ENCODE measurements at regions not wholly inside any gene's neighbourhood (a gene's known extent, or its start where the extent isn't known, plus 50 kb on each side); places are given as distances from the start of the nearest gene placed in this dataset.
"Not testable (repeated sequence)": the region's sequence is repeated elsewhere in the genome, so short reads cannot be mapped to it uniquely, and the experiment has no call there.

GRCh38 chr10:111281516-111281915 lies 204.7 kb downstream of the ADRA2A start:
- Mint-ChIP-seq H3K4me3 (no peak overlapping the region), H3K27ac (no peak overlapping the region), H3K4me1 (ENCODE audit: low read depth) (no peaks in the 10 kb centered on the region), H3K9me3 (peaks cover 2% of the 10 kb centered on the region), H3K27me3 (ENCODE audit: low read depth) (peaks cover 5% of the 10 kb centered on the region), H3K36me3 (ENCODE audit: low read depth) (no peaks in the 10 kb centered on the region)
- CTCF ChIA-PET = no interaction called here
- DNase-seq = no peak
- intact Hi-C loops (cut with micrococcal nuclease) = no loop called here

GRCh38 chr10:111289461-111289860 lies 212.6 kb downstream of the ADRA2A start:
- CTCF ChIA-PET = interaction anchor here (0.6 to 0.7 kb wide), 2 partner anchors 55 to 365 kb away, joined by 3 read pairs; no protein-coding TSS in a partner anchor
- Mint-ChIP-seq H3K4me1 (ENCODE audit: low read depth) (no peaks in the 10 kb centered on the region), H3K27ac (no peak overlapping the region), H3K36me3 (ENCODE audit: low read depth) (no peaks in the 10 kb centered on the region), H3K9me3 (no peaks in the 10 kb centered on the region), H3K27me3 (ENCODE audit: low read depth) (no peaks in the 10 kb centered on the region), H3K4me3 (no peak overlapping the region)
- no peak for DNase-seq
- intact Hi-C loops (cut with micrococcal nuclease) = no loop called here

- no peak overlapping the region for H3K27ac Mint-ChIP-seq
- intact Hi-C loops (cut with micrococcal nuclease) = no loop called here
- no peaks in the 10 kb centered on the region for H3K36me3 Mint-ChIP-seq (ENCODE audit: low read depth)
- no peaks in the 10 kb centered on the region for H3K4me1 Mint-ChIP-seq (ENCODE audit: low read depth)
- CTCF ChIA-PET = no interaction called here
- no peak for DNase-seq
- H3K27me3 Mint-ChIP-seq (ENCODE audit: low read depth) = no peaks in the 10 kb centered on the region
- H3K4me3 Mint-ChIP-seq = no peak overlapping the region
- no peaks in the 10 kb centered on the region for H3K9me3 Mint-ChIP-seq
These were observed 213.8 kb downstream of the ADRA2A start for GRCh38 chr10:111290649-111291048.

DNA sequence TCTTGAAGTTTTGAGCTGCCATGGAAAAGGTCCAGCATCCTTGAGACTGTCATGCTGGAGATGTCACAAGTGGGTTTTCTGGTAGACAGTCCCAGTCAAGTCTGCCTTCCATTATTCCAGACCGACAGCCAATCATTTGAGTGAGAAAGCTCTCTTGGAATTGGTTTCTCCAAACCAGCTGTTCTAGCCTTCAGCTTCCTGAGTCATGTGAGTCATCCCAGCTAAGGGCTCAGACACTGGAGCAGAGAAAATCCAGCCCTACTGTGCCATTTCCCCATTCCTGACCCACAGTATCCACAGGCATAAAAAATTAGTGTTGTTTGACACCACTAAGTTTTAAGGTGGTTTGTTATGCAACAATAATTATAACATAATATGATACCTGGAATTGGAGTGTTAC lies 219.0 kb downstream of the ADRA2A start:
- no peak for DNase-seq
- intact Hi-C loops (cut with micrococcal nuclease) = no loop called here
- Mint-ChIP-seq H3K4me1 (ENCODE audit: low read depth) (no peaks in the 10 kb centered on the region), H3K36me3 (ENCODE audit: low read depth) (no peaks in the 10 kb centered on the region), H3K9me3 (no peaks in the 10 kb centered on the region), H3K4me3 (no peak overlapping the region), H3K27ac (no peak overlapping the region), H3K27me3 (ENCODE audit: low read depth) (peaks cover 23% of the 10 kb centered on the region)
- CTCF ChIA-PET = no interaction called here

- Mint-ChIP-seq H3K36me3 (ENCODE audit: low read depth) (no peaks in the 10 kb centered on the region), H3K27ac (no peak overlapping the region), H3K27me3 (ENCODE audit: low read depth) (peaks cover 27% of the 10 kb centered on the region), H3K4me1 (ENCODE audit: low read depth) (no peaks in the 10 kb centered on the region), H3K4me3 (no peak overlapping the region), H3K9me3 (no peaks in the 10 kb centered on the region)
- DNase-seq = no peak
- CTCF ChIA-PET = interaction anchor here (0.6 kb wide), 1 partner anchor 10 kb away, joined by 4 read pairs; no protein-coding TSS in a partner anchor
- intact Hi-C loops (cut with micrococcal nuclease) = no loop called here
These were observed 220.6 kb downstream of the ADRA2A start for GRCh38 chr10:111297351-111297848.

DNA sequence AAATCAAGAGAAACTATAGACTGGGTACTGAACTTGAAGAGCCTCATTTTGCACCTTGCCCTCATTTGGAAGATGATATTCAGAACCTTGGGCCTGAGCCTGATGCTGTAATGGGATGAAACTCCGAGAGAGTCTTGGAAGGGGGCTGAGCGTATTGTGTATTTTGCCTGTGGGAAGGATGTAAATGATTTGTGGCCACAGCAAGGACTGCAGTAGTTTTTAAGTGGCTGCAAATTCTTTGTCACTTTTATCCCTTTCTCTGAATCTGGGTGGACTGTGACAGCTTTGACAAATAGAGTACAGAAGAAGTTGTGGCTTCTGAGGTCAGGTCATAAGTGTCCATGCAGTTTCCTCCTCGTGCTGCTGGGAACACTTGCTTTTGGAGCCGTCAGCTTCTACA lies 221.2 kb downstream of the ADRA2A start:
- Mint-ChIP-seq H3K4me1 (ENCODE audit: low read depth) (no peaks in the 10 kb centered on the region), H3K27me3 (ENCODE audit: low read depth) (peaks cover 27% of the 10 kb centered on the region), H3K36me3 (ENCODE audit: low read depth) (no peaks in the 10 kb centered on the region), H3K4me3 (no peak overlapping the region), H3K27ac (no peak overlapping the region), H3K9me3 (no peaks in the 10 kb centered on the region)
- intact Hi-C loops (cut with micrococcal nuclease) = no loop called here
- no peak for DNase-seq
- CTCF ChIA-PET = no interaction called here

DNA sequence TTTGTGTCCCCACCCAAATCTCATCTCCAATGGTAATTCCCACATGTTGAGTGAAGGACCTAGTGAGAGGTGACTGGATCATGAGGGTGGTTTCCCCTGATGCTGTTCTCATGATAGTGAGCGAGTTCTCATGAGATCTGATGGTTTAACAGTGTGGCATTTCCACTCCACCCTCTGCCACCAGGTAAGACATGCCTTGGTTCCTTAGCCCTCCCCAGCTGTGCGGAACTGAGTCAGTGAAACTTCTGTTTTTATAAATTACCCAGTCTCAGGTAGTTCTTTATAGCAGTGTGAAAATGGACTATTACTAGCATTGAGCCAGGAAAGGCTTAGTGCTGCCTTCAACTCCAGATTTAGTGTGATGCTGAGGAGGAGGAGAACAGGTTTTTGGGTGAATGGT lies 222.2 kb downstream of the ADRA2A start:
- CTCF ChIA-PET = no interaction called here
- intact Hi-C loops (cut with micrococcal nuclease) = no loop called here
- DNase-seq = no peak
- peaks cover 27% of the 10 kb centered on the region for H3K27me3 Mint-ChIP-seq (ENCODE audit: low read depth)
- H3K36me3 Mint-ChIP-seq (ENCODE audit: low read depth) = no peaks in the 10 kb centered on the region
- H3K4me3 Mint-ChIP-seq = no peak overlapping the region
- no peaks in the 10 kb centered on the region for H3K4me1 Mint-ChIP-seq (ENCODE audit: low read depth)
- no peak overlapping the region for H3K27ac Mint-ChIP-seq
- no peaks in the 10 kb centered on the region for H3K9me3 Mint-ChIP-seq

- Mint-ChIP-seq H3K27ac (no peak overlapping the region), H3K36me3 (ENCODE audit: low read depth) (no peaks in the 10 kb centered on the region), H3K27me3 (ENCODE audit: low read depth) (peaks cover 13% of the 10 kb centered on the region), H3K4me1 (ENCODE audit: low read depth) (no peaks in the 10 kb centered on the region), H3K4me3 (no peak overlapping the region), H3K9me3 (no peaks in the 10 kb centered on the region)
- DNase-seq = no peak
- intact Hi-C loops (cut with micrococcal nuclease) = no loop called here
- CTCF ChIA-PET = no interaction called here
These were observed 227.1 kb downstream of the ADRA2A start for GRCh38 chr10:111303887-111304286.

DNA sequence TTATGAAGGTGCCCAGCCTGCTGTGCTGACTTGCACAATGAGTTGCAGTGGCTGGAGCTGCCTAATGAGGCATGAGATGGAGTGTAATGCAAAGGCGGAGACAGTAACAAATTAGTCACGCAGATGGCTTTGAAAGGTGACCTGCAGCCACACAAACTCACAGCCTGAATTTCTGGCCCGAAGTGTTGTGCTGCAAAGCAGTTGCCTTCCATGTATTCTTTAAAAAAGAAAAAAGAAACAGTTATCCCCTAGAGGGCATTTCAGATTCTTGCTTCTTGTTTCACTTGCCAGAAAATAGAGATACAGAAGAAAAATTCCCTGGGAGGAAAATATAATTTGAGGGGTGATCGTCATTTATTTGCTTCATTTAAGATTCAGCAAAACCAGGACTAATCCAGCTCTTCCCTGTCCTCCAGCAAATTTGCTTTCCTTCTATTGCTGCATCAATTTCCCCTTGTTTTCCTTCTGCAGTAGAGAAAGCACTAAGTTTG lies 239.9 kb downstream of the ADRA2A start:
- Mint-ChIP-seq H3K4me1 (ENCODE audit: low read depth) (no peaks in the 10 kb centered on the region), H3K4me3 (no peak overlapping the region), H3K27ac (no peak overlapping the region), H3K9me3 (no peaks in the 10 kb centered on the region), H3K27me3 (ENCODE audit: low read depth) (peaks cover 10% of the 10 kb centered on the region), H3K36me3 (ENCODE audit: low read depth) (no peaks in the 10 kb centered on the region)
- intact Hi-C loops (cut with micrococcal nuclease) = no loop called here
- CTCF ChIA-PET = no interaction called here
- DNase-seq = no peak

DNA sequence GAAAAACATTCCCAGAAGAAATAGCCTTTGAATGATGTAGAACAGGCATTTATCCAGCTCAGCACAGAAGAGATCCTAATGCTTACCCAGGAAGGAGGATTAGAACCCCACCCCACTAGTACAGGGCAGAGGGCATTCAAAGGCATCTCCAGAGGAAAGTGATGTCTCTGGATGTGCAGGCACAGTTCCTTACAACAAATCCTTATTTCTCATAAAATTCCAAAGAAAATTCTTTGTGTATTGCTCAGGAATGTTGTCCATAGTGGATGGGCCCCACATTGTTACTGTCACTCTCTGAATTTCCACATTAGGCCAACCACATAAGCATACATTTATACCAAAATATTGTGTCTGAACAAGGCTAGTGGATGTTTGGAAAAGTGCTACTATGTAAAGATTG lies 243.0 kb downstream of the ADRA2A start:
- H3K36me3 Mint-ChIP-seq (ENCODE audit: low read depth) = no peaks in the 10 kb centered on the region
- intact Hi-C loops (cut with micrococcal nuclease) = no loop called here
- no peak overlapping the region for H3K4me3 Mint-ChIP-seq
- H3K27me3 Mint-ChIP-seq (ENCODE audit: low read depth) = peaks cover 18% of the 10 kb centered on the region
- no peak for DNase-seq
- CTCF ChIA-PET = no interaction called here
- no peaks in the 10 kb centered on the region for H3K4me1 Mint-ChIP-seq (ENCODE audit: low read depth)
- H3K9me3 Mint-ChIP-seq = no peaks in the 10 kb centered on the region
- no peak overlapping the region for H3K27ac Mint-ChIP-seq

DNA sequence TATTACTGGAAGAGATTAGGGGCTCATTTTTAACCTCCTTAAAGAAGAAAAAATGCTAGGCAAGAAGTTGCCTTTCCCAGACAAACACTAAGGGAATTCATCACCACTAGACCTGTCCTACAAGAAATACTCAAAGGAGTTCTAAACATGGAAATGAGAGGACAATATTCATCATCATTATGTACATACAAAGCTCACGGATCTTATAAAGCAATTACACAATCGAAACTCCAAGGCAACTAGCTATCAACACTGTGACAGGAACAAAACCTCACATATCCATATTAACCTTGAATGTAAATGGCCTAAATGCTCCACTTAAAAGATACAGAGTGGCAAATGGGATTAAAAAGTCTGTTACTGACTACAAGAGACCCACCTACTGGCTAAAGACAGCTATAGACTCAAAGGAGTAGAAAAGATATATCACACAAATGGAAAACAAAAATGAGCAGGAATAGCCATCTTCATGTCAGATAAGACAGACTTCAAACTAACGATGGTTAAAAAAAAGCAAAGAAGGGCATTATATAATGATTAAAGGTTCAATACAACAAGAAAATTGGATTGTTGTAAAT lies 246.6 kb downstream of the ADRA2A start:
- DNase-seq = no peak
- CTCF ChIA-PET = interaction anchor here (0.9 kb wide), 1 partner anchor 221 kb away, joined by 3 read pairs; no protein-coding TSS in a partner anchor
- peaks cover 20% of the 10 kb centered on the region for H3K27me3 Mint-ChIP-seq (ENCODE audit: low read depth)
- no peaks in the 10 kb centered on the region for H3K9me3 Mint-ChIP-seq
- H3K27ac Mint-ChIP-seq = no peak overlapping the region
- intact Hi-C loops (cut with micrococcal nuclease) = no loop called here
- H3K4me3 Mint-ChIP-seq = no peak overlapping the region
- no peaks in the 10 kb centered on the region for H3K36me3 Mint-ChIP-seq (ENCODE audit: low read depth)
- H3K4me1 Mint-ChIP-seq (ENCODE audit: low read depth) = no peaks in the 10 kb centered on the region

DNA sequence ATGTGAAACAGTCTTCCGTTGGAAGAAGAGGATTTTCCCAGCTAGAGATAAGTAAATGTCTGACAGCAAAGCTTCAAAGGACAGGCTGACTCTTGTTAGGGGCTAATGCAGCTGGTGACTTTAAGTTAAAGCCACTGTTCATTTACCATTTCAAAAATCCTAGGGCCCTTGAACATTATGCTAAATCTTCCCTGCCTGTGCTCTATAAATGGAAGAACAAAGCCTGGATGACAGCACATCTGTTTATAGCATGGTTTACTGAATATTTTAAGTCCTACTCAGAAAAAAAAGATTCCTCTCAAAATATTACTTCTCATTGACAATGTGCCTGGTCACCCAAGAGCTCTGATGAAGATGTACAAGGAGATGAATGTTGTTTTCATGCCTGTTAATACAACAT lies 255.3 kb downstream of the ADRA2A start:
- H3K27ac Mint-ChIP-seq; H3K4me1 Mint-ChIP-seq (ENCODE audit: low read depth); DNase-seq; H3K9me3 Mint-ChIP-seq; H3K4me3 Mint-ChIP-seq; H3K27me3 Mint-ChIP-seq (ENCODE audit: low read depth); H3K36me3 Mint-ChIP-seq (ENCODE audit: low read depth); intact Hi-C loops (cut with micrococcal nuclease): not testable (repeated sequence)
- CTCF ChIA-PET = interaction anchor here (0.9 kb wide), 1 partner anchor 806 kb away, joined by 3 read pairs; no protein-coding TSS in a partner anchor

DNA sequence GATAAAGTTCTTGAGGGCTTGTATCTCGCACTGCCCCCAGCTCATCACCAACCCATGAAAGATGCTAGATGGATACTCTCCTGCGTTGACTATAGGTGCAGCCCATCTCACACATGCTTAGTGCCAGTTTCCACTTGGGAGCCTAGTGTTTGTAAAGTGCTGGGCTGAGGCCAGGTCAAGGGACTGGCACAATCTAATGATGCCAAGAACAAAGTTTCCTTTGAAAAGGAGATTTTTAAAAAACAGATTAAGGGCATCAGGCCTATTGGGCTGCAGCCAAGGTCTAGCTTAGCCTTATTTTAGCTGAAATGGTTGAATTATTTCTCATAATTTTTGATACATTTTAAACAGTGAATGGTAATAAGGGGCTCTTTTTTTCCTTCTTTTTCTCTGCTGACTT lies 259.0 kb downstream of the ADRA2A start:
- CTCF ChIA-PET = no interaction called here
- H3K27ac Mint-ChIP-seq = no peak overlapping the region
- H3K36me3 Mint-ChIP-seq (ENCODE audit: low read depth) = no peaks in the 10 kb centered on the region
- H3K4me3 Mint-ChIP-seq = no peak overlapping the region
- H3K27me3 Mint-ChIP-seq (ENCODE audit: low read depth) = peaks cover 10% of the 10 kb centered on the region
- no peaks in the 10 kb centered on the region for H3K4me1 Mint-ChIP-seq (ENCODE audit: low read depth)
- intact Hi-C loops (cut with micrococcal nuclease) = no loop called here
- H3K9me3 Mint-ChIP-seq = peaks cover 13% of the 10 kb centered on the region
- DNase-seq = no peak

Data from activated naive CD4-positive, alpha-beta T cell treated with anti-CD3 and anti-CD28 coated beads for 36 hours (primary cell).